DOHH2 (cell line): ENCODE measurements at regions not wholly inside any gene's neighbourhood (a gene's known extent, or its start where the extent isn't known, plus 50 kb on each side); places are given as distances from the start of the nearest gene placed in this dataset.

ENCODE experiments used
- EZH2phosphoT487 ChIP-seq: fragments of 200-600 bp; sonication (generic); IDR thresholded peaks from 2 replicates; pipeline ENCODE4 v1.6.1; 2017; ENCODE audit warnings: borderline replicate concordance, mild to moderate bottlenecking, antibody characterized with exemption, low read length, moderate library complexity, mixed read lengths
- TF ChIP-seq, protein P1 (sequence below): fragments of 200-600 bp; sonication (generic); IDR thresholded peaks from one replicate; pipeline ENCODE4 v1.5.1; 2014; ENCODE audit warnings: antibody characterized with exemption, mild to moderate bottlenecking, low read depth, low read length; ENCODE audit not compliant: poor library complexity, severe bottlenecking

DNA sequence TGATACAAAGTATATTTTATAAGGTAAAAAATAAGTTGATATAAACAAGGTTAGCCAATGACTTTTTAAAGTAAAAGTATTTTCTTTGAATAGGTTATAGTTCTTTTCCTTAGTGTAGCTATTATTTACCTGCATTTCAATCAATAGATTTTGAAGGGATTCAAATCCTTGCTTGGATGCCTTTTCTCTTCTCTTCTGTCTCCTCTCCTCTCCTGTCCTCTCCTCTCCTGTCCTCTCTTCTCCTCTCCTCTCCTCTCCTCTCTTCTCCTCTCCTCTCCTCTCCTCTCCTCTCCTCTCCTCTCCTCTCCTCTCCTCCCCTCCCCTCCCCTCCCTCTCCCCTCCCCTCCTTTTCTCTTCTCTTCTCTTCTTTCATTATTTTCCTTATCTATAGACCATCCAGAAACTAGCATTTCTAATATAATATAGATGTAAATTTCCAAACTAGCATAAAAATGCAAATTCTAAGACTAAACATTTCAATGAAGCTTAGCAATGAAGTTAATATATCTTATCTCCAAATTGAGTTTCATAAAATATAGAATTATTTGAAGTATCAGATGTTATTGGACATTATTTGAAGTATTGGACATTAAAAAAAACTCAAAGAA lies 60.5 kb upstream of the PRKCQ start:
- TF ChIP-seq, protein P1, sequence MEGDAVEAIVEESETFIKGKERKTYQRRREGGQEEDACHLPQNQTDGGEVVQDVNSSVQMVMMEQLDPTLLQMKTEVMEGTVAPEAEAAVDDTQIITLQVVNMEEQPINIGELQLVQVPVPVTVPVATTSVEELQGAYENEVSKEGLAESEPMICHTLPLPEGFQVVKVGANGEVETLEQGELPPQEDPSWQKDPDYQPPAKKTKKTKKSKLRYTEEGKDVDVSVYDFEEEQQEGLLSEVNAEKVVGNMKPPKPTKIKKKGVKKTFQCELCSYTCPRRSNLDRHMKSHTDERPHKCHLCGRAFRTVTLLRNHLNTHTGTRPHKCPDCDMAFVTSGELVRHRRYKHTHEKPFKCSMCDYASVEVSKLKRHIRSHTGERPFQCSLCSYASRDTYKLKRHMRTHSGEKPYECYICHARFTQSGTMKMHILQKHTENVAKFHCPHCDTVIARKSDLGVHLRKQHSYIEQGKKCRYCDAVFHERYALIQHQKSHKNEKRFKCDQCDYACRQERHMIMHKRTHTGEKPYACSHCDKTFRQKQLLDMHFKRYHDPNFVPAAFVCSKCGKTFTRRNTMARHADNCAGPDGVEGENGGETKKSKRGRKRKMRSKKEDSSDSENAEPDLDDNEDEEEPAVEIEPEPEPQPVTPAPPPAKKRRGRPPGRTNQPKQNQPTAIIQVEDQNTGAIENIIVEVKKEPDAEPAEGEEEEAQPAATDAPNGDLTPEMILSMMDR = no peak
- no peak for TF ChIP-seq EZH2phosphoT487
